Epidermal melanocyte (primary cell): ENCODE measurements at regions not wholly inside any gene's neighbourhood (a gene's known extent, or its start where the extent isn't known, plus 50 kb on each side); places are given as distances from the start of the nearest gene placed in this dataset.

ENCODE experiments used
- DNase-seq: peaks from one replicate; pipeline ENCODE4 v3.0.0; 2011; ENCODE audit warnings: low spot score; ENCODE audit not compliant: insufficient read length

- no peak for DNase-seq
These were observed 437.2 kb downstream of the HINT1 start for GRCh38 chr5:130727830-130728229.

GRCh38 chr5:130724658-130725057 is 440.4 kb downstream of the HINT1 start:
- DNase-seq = no peak

- no peak for DNase-seq
These were observed 444.7 kb downstream of the HINT1 start for GRCh38 chr5:130720355-130720754.

- no peak for DNase-seq
These were observed 449.5 kb downstream of the HINT1 start for GRCh38 chr5:130715541-130715940.

GRCh38 chr5:130714200-130714599 is 450.9 kb downstream of the HINT1 start:
- DNase-seq = no peak

- DNase-seq = no peak
These were observed 452.7 kb downstream of the HINT1 start for GRCh38 chr5:130712324-130712723.

GRCh38 chr5:130710596-130710995 is 454.5 kb downstream of the HINT1 start:
- DNase-seq = no peak

GRCh38 chr5:130708754-130709153 is 456.3 kb downstream of the HINT1 start:
- no peak for DNase-seq

- no peak for DNase-seq
These were observed 458.4 kb downstream of the HINT1 start for GRCh38 chr5:130706696-130707095.

- DNase-seq = no peak
These were observed 459.7 kb downstream of the HINT1 start for GRCh38 chr5:130705368-130705767.

- DNase-seq = no peak
These were observed 471.5 kb downstream of the HINT1 start for GRCh38 chr5:130693509-130693908.

- no peak for DNase-seq
These were observed 472.3 kb downstream of the HINT1 start for GRCh38 chr5:130692770-130693169.

GRCh38 chr5:130689831-130690230 is 475.2 kb downstream of the HINT1 start:
- no peak for DNase-seq

GRCh38 chr5:130687085-130687733 is 477.8 kb downstream of the HINT1 start:
- no peak for DNase-seq

- no peak for DNase-seq
These were observed 486.4 kb downstream of the HINT1 start for GRCh38 chr5:130678637-130679036.

GRCh38 chr5:130666462-130666861 is 498.6 kb downstream of the HINT1 start:
- no peak for DNase-seq

- DNase-seq = no peak
These were observed 512.9 kb downstream of the HINT1 start for GRCh38 chr5:130652176-130652575.

GRCh38 chr5:130651440-130651839 is 513.6 kb downstream of the HINT1 start:
- DNase-seq = no peak

- DNase-seq = no peak
These were observed 521.7 kb downstream of the HINT1 start for GRCh38 chr5:130643321-130643720.

- no peak for DNase-seq
These were observed 522.6 kb downstream of the HINT1 start for GRCh38 chr5:130642461-130642860.

GRCh38 chr5:130627145-130627544 is 537.9 kb downstream of the HINT1 start:
- DNase-seq = no peak

GRCh38 chr5:130624805-130625204 is 540.3 kb downstream of the HINT1 start:
- DNase-seq = no peak

GRCh38 chr5:130616161-130616560 is 548.9 kb downstream of the HINT1 start:
- DNase-seq = no peak

- DNase-seq = no peak
These were observed 559.8 kb downstream of the HINT1 start for GRCh38 chr5:130605234-130605633.
